K562 (cell line): ENCODE measurements at regions not wholly inside any gene's neighbourhood (a gene's known extent, or its start where the extent isn't known, plus 50 kb on each side); places are given as distances from the start of the nearest gene placed in this dataset.

Source experiments
- ATAC-seq: fragments of 200-7000 bp; cut with Tn5 transposase; 3 replicates; pipeline ENCODE4 v1.9.1; 2020; ENCODE audit warnings: moderate library complexity
- BruUV-seq: library from RNA; stranded (reverse); fragments of 400-500 nt; replicated peaks from 2 replicates; lab custom pipeline; 2021; lab: Mats Ljungman, UMichigan
- CTCF ChIA-PET: fragments of 300-600 bp; formaldehyde crosslinking; extraction: SDS; loops from one replicate; lab custom pipeline; 2021; ENCODE audit warnings: low intra/inter-chr PET ratio; lab: Yijun Ruan, JAX
- POLR2A ChIA-PET: fragments of 300-600, 350-650 bp; sonication (Branson Sonifier 250); formaldehyde crosslinking; extraction: SDS; loops from one replicate; lab custom pipeline; 2021; ENCODE audit warnings: antibody characterized with exemption, inconsistent platforms; lab: Yijun Ruan, JAX
- DNase-seq, 4 experiments: peaks; one replicate each; pipeline versions ENCODE4 v3.0.0 to v3.0.0-alpha.2; 2011 to 2018; ENCODE audit warnings: low spot score in 3 of 4, mixed read lengths in 3 of 4; ENCODE audit errors: extremely low read depth in 1 of 4
- FAIRE-seq: peaks from 2 replicates; lab custom pipeline; 2011; peaks lifted over from hg19 to GRCh38; lab: Jason Lieb, UNC
- H2AFZ ChIP-seq: 2 replicates; pipeline ENCODE4 v1.6.0; 2011; ENCODE audit warnings: low read depth, low read length, control low read depth, inconsistent platforms
- H3K27ac ChIP-seq: fragments of 200-600 bp; 3 replicates; pipeline ENCODE4 v1.8.0; 2011; ENCODE audit warnings: low read depth, mild to moderate bottlenecking, control low read depth, inconsistent platforms, low read length, moderate library complexity, mixed read lengths; ENCODE audit errors: extremely low read depth
- H3K27me3 ChIP-seq, 2 experiments: fragments of 300-600 bp in 1 of 2; 2 replicates in 1 of 2; 3 replicates in 1 of 2; pipeline versions ENCODE4 v1.6.0 to v1.8.0; 2011; ENCODE audit warnings: inconsistent platforms in 2 of 2, low read length in 2 of 2, mild to moderate bottlenecking in 1 of 2, mixed read lengths in 1 of 2, moderate library complexity in 1 of 2; ENCODE audit not compliant: control insufficient read depth in 2 of 2, insufficient read depth in 2 of 2
- H3K36me3 ChIP-seq: fragments of 300-600 bp; 3 replicates; pipeline ENCODE4 v1.8.0; 2011; ENCODE audit warnings: mild to moderate bottlenecking, low read length, inconsistent platforms; ENCODE audit not compliant: control insufficient read depth, insufficient read depth
- H3K4me1 ChIP-seq, 2 experiments: fragments of 200-600 bp in 1 of 2; replicated peaks in 1 of 2; 2 replicates in 1 of 2; 3 replicates in 1 of 2; pipeline versions ENCODE4 v1.5.1 to v1.8.0; 2011; ENCODE audit warnings: inconsistent platforms in 2 of 2, low read length in 2 of 2, mild to moderate bottlenecking in 1 of 2, mixed read lengths in 1 of 2, moderate library complexity in 1 of 2; ENCODE audit not compliant: control insufficient read depth in 2 of 2, insufficient read depth in 2 of 2
- H3K4me2 ChIP-seq: 2 replicates; pipeline ENCODE4 v1.6.1; 2011; ENCODE audit warnings: low read length, control low read depth, inconsistent platforms, mixed read lengths; ENCODE audit not compliant: insufficient read depth
- H3K4me3 ChIP-seq: fragments of 200-600 bp; sonication (generic), shearing (Covaris generic); 2 replicates; pipeline ENCODE4 v1.5.1; 2016; ENCODE audit warnings: control low read depth, inconsistent platforms
- H3K79me2 ChIP-seq: fragments of 200-600 bp; 3 replicates; pipeline ENCODE4 v1.8.0; 2011; ENCODE audit warnings: low read length, inconsistent platforms; ENCODE audit not compliant: control insufficient read depth, insufficient read depth
- H3K9ac ChIP-seq, 2 experiments: 2 replicates each; pipeline versions ENCODE4 v1.6.0 to v1.6.1; 2011; ENCODE audit warnings: low read depth in 2 of 2, low read length in 2 of 2, control low read depth in 1 of 2, inconsistent platforms in 1 of 2, mild to moderate bottlenecking in 1 of 2, mixed read lengths in 1 of 2; ENCODE audit not compliant: insufficient read depth in 1 of 2
- H3K9me1 ChIP-seq: one replicate; pipeline ENCODE4 v1.6.0; 2011; ENCODE audit warnings: inconsistent platforms, mild to moderate bottlenecking, low read length, moderate library complexity; ENCODE audit not compliant: control insufficient read depth, insufficient read depth
- H3K9me3 ChIP-seq: replicated peaks from 2 replicates; pipeline ENCODE4 v1.5.1; 2011; ENCODE audit warnings: low read depth, low read length, inconsistent platforms; ENCODE audit not compliant: control insufficient read depth, insufficient read depth
- H4K20me1 ChIP-seq: replicated peaks from 2 replicates; pipeline ENCODE4 v1.6.1; 2011; ENCODE audit warnings: low read length, inconsistent platforms, mixed read lengths; ENCODE audit not compliant: control insufficient read depth, insufficient read depth
- ATF3 ChIP-seq, 2 experiments: fragments of 450-650 bp in 1 of 2; sonication (generic) in 1 of 2; formaldehyde crosslinking in 1 of 2; IDR thresholded peaks in 1 of 2; conservative IDR thresholded peaks in 1 of 2; 2 replicates each; pipeline versions ENCODE4 v1.6.1 to v1.8.1; 2016 to 2023; ENCODE audit warnings: mild to moderate bottlenecking in 2 of 2, moderate library complexity in 2 of 2, inconsistent platforms in 1 of 2, missing genetic modification reagents in 1 of 2
- EP300 ChIP-seq: IDR thresholded peaks from 2 replicates; pipeline ENCODE4 v1.6.1; 2012; ENCODE audit warnings: low read length, improper control_type of control experiment
- FOXP4 ChIP-seq: sonication (generic); formaldehyde crosslinking; IDR thresholded peaks from 2 replicates; pipeline ENCODE4 v1.8.0; 2022; ENCODE audit warnings: mild to moderate bottlenecking, missing genetic modification reagents, borderline replicate concordance
- MAZ ChIP-seq, 2 experiments: fragments of 450-650 bp in 1 of 2; sonication (generic) in 1 of 2; formaldehyde crosslinking; IDR thresholded peaks in 1 of 2; conservative IDR thresholded peaks in 1 of 2; 2 replicates each; pipeline versions ENCODE4 v1.4.0 to v1.5.0; 2020; ENCODE audit warnings: mild to moderate bottlenecking in 1 of 2, missing genetic modification reagents in 1 of 2
- PURB ChIP-seq: sonication (generic); formaldehyde crosslinking; IDR thresholded peaks from 2 replicates; pipeline ENCODE4 v1.9.0; 2021; ENCODE audit warnings: low read depth, mild to moderate bottlenecking, missing genetic modification reagents
- PYGO2 ChIP-seq: fragments of 450-650 bp; IDR thresholded peaks from 2 replicates; pipeline ENCODE4 v1.6.1; 2016; ENCODE audit warnings: mild to moderate bottlenecking, missing genetic modification characterization, moderate library complexity, missing compliant biosample characterization
- RBM15 ChIP-seq: fragments of 200-400 bp; formaldehyde crosslinking; IDR thresholded peaks from 2 replicates; pipeline ENCODE4 v1.6.1; 2018; ENCODE audit warnings: mild to moderate bottlenecking, low read length, moderate library complexity; ENCODE audit not compliant: insufficient read depth
- SIRT6 ChIP-seq: IDR thresholded peaks from one replicate; pipeline ENCODE4 v1.6.1; 2012; ENCODE audit warnings: low read depth, mild to moderate bottlenecking, control low read depth, inconsistent platforms, low read length, moderate library complexity
- TAL1 ChIP-seq: fragments of 450-650 bp; IDR thresholded peaks from 2 replicates; pipeline ENCODE4 v1.6.1; 2016; ENCODE audit warnings: mild to moderate bottlenecking
- TEAD1 ChIP-seq, 2 experiments: fragments of 450-650 bp in 1 of 2; sonication (generic) in 1 of 2; formaldehyde crosslinking; IDR thresholded peaks; 2 replicates each; pipeline versions ENCODE4 v1.4.0 to v1.8.0; 2020 to 2022; ENCODE audit warnings: mild to moderate bottlenecking in 2 of 2, missing genetic modification reagents in 1 of 2
- THRA ChIP-seq: fragments of 450-650 bp; IDR thresholded peaks from 2 replicates; pipeline ENCODE4 v1.6.1; 2017; ENCODE audit warnings: mild to moderate bottlenecking, moderate library complexity
- ZBTB43 ChIP-seq: sonication (generic); formaldehyde crosslinking; IDR thresholded peaks from 2 replicates; pipeline ENCODE4 v1.8.0; 2023; ENCODE audit warnings: mild to moderate bottlenecking, missing genetic modification reagents
- ZNF140 ChIP-seq: fragments of 250-450 bp; sonication (Bioruptor Pico); IDR thresholded peaks from 2 replicates; pipeline ENCODE4 v1.8.0; 2021; ENCODE audit warnings: moderate library complexity, mild to moderate bottlenecking, inconsistent platforms
- ZNF277 ChIP-seq: fragments of 250-450 bp; sonication (Bioruptor Pico); IDR thresholded peaks from 2 replicates; pipeline ENCODE4 v1.8.0; 2022; ENCODE audit warnings: inconsistent platforms, mild to moderate bottlenecking, moderate library complexity, borderline replicate concordance
- WGBS: fragments of 100-300 bp; shearing (Covaris generic); methylation state at CpG from one replicate; pipeline ENCODE4 v1.1.6; 2016; ENCODE audit warnings: low coverage, mixed read lengths; ENCODE audit not compliant: insufficient coverage; ENCODE audit errors: missing lambda C conversion rate; 5-methylcytosine and 5-hydroxymethylcytosine counted together
- in situ Hi-C: fragments of 300-500 bp; cut with MboI; formaldehyde crosslinking; loops from 4 replicates; pipeline ENCODE4 v1.15.0; 2018; ENCODE audit warnings: inconsistent platforms, mixed read lengths
- intact Hi-C: fragments of 100-400 bp; cut with micrococcal nuclease; formaldehyde crosslinking; loops from 2 replicates; pipeline ENCODE4 v1.14.2; 2022

- H2AFZ ChIP-seq: no peak overlapping the region
- BruUV-seq: no TSS peak
- in situ Hi-C loops: no loop called here
- H3K79me2 ChIP-seq: no peaks in the 10 kb centered on the region
- H3K9ac ChIP-seq: no peak overlapping the region
- FAIRE-seq (no peak), DNase-seq (no peak), ATAC-seq (no peak)
- H3K27ac ChIP-seq: no peak overlapping the region
- H3K4me2 ChIP-seq: no peak overlapping the region
- H4K20me1 ChIP-seq: peaks cover 8% of the 10 kb centered on the region; the same call in 1 of the 2 replicates
- ChIA-PET POLR2A (interaction anchor here (1.3 kb wide), 1 partner anchor 44 kb away, joined by 3 read pairs; no protein-coding TSS in a partner anchor), CTCF (no interaction called here)
- no peaks in the 10 kb centered on the region for H3K4me1 ChIP-seq
- no peak overlapping the region for H3K4me3 ChIP-seq
- intact Hi-C loops: no loop called here
- H3K27me3 ChIP-seq: peaks cover 17 to 40% of the 10 kb centered on the region in 2 experiments
- no peaks in the 10 kb centered on the region for H3K9me3 ChIP-seq
- no peaks in the 10 kb centered on the region for H3K36me3 ChIP-seq
- WGBS: 1% methylated on average over 4 of the region's 4 CpGs
- H3K9me1 ChIP-seq: no peaks in the 10 kb centered on the region
- TF ChIP-seq PURB (CRISPR knock-in tag): no peak
- TF ChIP-seq ZNF277: no peak
- no peak for TF ChIP-seq SIRT6
- TF ChIP-seq EP300: no peak
- no peak for TF ChIP-seq ZBTB43 (CRISPR knock-in tag)
- no peak for TF ChIP-seq TAL1
- TF ChIP-seq FOXP4 (CRISPR knock-in tag): no peak
- no peak for TF ChIP-seq ZNF140 (CRISPR knock-in tag)
- no peak for TF ChIP-seq THRA
- no peak for TF ChIP-seq PYGO2 (tag)
- TF ChIP-seq TEAD1 (CRISPR knock-in tag; IDR thresholded peaks at IDR 0.05): no peak
- no peak for TF ChIP-seq RBM15
- TF ChIP-seq MAZ (CRISPR knock-in tag; conservative IDR thresholded peaks at IDR 0.05 in 1 of 2, IDR thresholded peaks at IDR 0.05 in 1 of 2): no peak
- TF ChIP-seq ATF3 (IDR thresholded peaks at IDR 0.05): no peak
- no peak for TF ChIP-seq ATF3 (CRISPR knock-in tag; conservative IDR thresholded peaks at IDR 0.05)
Observed at GRCh38 chr10:78865538-78865875, 203.3 kb upstream of the ZMIZ1 start.
